Rectal smooth muscle tissue (tissue), 1 donor: ENCODE measurements at regions not wholly inside any gene's neighbourhood (a gene's known extent, or its start where the extent isn't known, plus 50 kb on each side); places are given as distances from the start of the nearest gene placed in this dataset.

Source experiments
- H3K27ac ChIP-seq: one replicate; pipeline ENCODE4 v1.7.0; 2013; ENCODE audit warnings: low read depth, low read length, inconsistent platforms
- H3K27me3 ChIP-seq: one replicate; pipeline ENCODE4 v1.7.0; 2013; ENCODE audit warnings: low read length; ENCODE audit not compliant: control insufficient read depth, insufficient read depth
- H3K36me3 ChIP-seq: one replicate; pipeline ENCODE4 v1.7.0; 2013; ENCODE audit warnings: low read length; ENCODE audit not compliant: control insufficient read depth, insufficient read depth
- H3K4me1 ChIP-seq: one replicate; pipeline ENCODE4 v1.7.0; 2013; ENCODE audit warnings: low read length; ENCODE audit not compliant: control insufficient read depth, insufficient read depth
- H3K4me3 ChIP-seq: one replicate; pipeline ENCODE4 v1.7.0; 2013; ENCODE audit warnings: low read length
- H3K9ac ChIP-seq: one replicate; pipeline ENCODE4 v1.7.0; 2013; ENCODE audit warnings: low read length

- Histone ChIP-seq H3K36me3 (no peaks in the 10 kb centered on the region), H3K27ac (no peak overlapping the region), H3K4me3 (no peak overlapping the region), H3K9ac (no peak overlapping the region), H3K4me1 (no peaks in the 10 kb centered on the region), H3K27me3 (no peaks in the 10 kb centered on the region)
These were observed 87.1 kb upstream of the PLSCR5 start for GRCh38 chr3:146692254-146692653.

GRCh38 chr3:146685050-146685814 is 80.1 kb upstream of the PLSCR5 start:
- no peak overlapping the region for H3K27ac ChIP-seq
- H3K9ac ChIP-seq = no peak overlapping the region
- no peaks in the 10 kb centered on the region for H3K4me1 ChIP-seq
- no peak overlapping the region for H3K4me3 ChIP-seq
- H3K36me3 ChIP-seq = no peaks in the 10 kb centered on the region
- no peaks in the 10 kb centered on the region for H3K27me3 ChIP-seq

GRCh38 chr3:146682171-146682570 is 77.0 kb upstream of the PLSCR5 start:
- no peak overlapping the region for H3K9ac ChIP-seq
- H3K4me3 ChIP-seq = no peak overlapping the region
- H3K27ac ChIP-seq = no peak overlapping the region
- H3K4me1 ChIP-seq = no peaks in the 10 kb centered on the region
- H3K36me3 ChIP-seq = no peaks in the 10 kb centered on the region
- no peaks in the 10 kb centered on the region for H3K27me3 ChIP-seq

- H3K9ac ChIP-seq = no peak overlapping the region
- H3K36me3 ChIP-seq = no peaks in the 10 kb centered on the region
- no peaks in the 10 kb centered on the region for H3K27me3 ChIP-seq
- no peaks in the 10 kb centered on the region for H3K4me1 ChIP-seq
- no peak overlapping the region for H3K4me3 ChIP-seq
- no peak overlapping the region for H3K27ac ChIP-seq
These were observed 75.5 kb upstream of the PLSCR5 start for GRCh38 chr3:146680617-146681016.

GRCh38 chr3:146679995-146680394 is 74.8 kb upstream of the PLSCR5 start:
- no peaks in the 10 kb centered on the region for H3K36me3 ChIP-seq
- H3K4me1 ChIP-seq = no peaks in the 10 kb centered on the region
- H3K4me3 ChIP-seq = no peak overlapping the region
- H3K27ac ChIP-seq = no peak overlapping the region
- H3K9ac ChIP-seq = no peak overlapping the region
- H3K27me3 ChIP-seq = no peaks in the 10 kb centered on the region

- Histone ChIP-seq H3K27ac (no peak overlapping the region), H3K36me3 (no peaks in the 10 kb centered on the region), H3K9ac (no peak overlapping the region), H3K4me3 (no peak overlapping the region), H3K27me3 (no peaks in the 10 kb centered on the region), H3K4me1 (no peaks in the 10 kb centered on the region)
These were observed 74.0 kb upstream of the PLSCR5 start for GRCh38 chr3:146679191-146679590.

GRCh38 chr3:146672941-146673340 is 67.8 kb upstream of the PLSCR5 start:
- Histone ChIP-seq H3K27ac (no peak overlapping the region), H3K36me3 (no peaks in the 10 kb centered on the region), H3K9ac (no peak overlapping the region), H3K27me3 (no peaks in the 10 kb centered on the region), H3K4me1 (no peaks in the 10 kb centered on the region), H3K4me3 (no peak overlapping the region)

- Histone ChIP-seq H3K4me1 (no peaks in the 10 kb centered on the region), H3K4me3 (no peak overlapping the region), H3K27ac (no peak overlapping the region)
These were observed 59.3 kb upstream of the PLSCR5 start for GRCh38 chr3:146664403-146664802.

GRCh38 chr3:146658841-146659240 is 53.7 kb upstream of the PLSCR5 start:
- H3K27ac ChIP-seq = no peak overlapping the region
- no peaks in the 10 kb centered on the region for H3K36me3 ChIP-seq
- no peaks in the 10 kb centered on the region for H3K4me1 ChIP-seq
- no peak overlapping the region for H3K4me3 ChIP-seq
- no peak overlapping the region for H3K9ac ChIP-seq
- no peaks in the 10 kb centered on the region for H3K27me3 ChIP-seq

More at GRCh38 chr3:146664403-146664802, 59.3 kb upstream of the PLSCR5 start:
- Histone ChIP-seq H3K36me3 (no peaks in the 10 kb centered on the region), H3K9ac (no peak overlapping the region), H3K27me3 (no peaks in the 10 kb centered on the region)

GRCh38 chr3:146655333-146655996 is 50.3 kb upstream of the PLSCR5 start:
- Histone ChIP-seq H3K4me3 (no peak overlapping the region), H3K27ac (no peak overlapping the region), H3K27me3 (no peaks in the 10 kb centered on the region), H3K4me1 (no peaks in the 10 kb centered on the region), H3K36me3 (no peaks in the 10 kb centered on the region), H3K9ac (no peak overlapping the region)
